ENCODE measurements at regions not wholly inside any gene's neighbourhood (a gene's known extent, or its start where the extent isn't known, plus 50 kb on each side); places are given as distances from the start of the nearest gene placed in this dataset.

DNA sequence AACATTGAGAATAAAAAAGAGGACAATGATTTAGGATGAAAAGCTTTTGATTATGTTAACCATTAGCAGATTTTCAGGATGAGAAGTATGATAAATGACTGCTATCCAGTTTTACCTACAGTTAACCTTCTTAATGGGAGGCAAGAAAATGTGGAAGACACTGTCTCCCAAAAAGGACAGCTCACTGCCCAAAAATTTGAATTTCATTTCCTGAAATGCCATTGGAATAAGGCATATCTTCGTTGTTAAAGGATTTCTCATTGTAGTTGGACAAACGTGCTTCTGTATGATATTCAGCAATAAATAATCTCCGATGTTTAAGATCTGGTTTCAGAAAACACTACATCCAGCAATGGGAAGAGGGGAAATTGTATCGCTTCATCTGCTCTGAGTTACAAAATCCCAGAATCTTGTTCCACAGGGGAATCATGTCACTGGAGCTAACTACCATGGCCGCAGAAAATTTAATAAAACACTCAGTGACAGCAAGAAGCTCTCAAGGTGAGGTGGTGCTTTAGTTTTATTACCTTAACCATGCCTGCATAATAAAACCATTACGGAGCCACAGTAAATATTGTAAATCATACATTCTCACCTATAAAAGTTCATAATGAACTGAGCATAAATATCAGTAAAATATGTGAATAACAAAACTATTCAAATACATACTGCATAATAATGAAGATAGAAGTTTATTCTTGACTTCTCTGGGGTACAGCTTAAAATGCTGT is 552.3 kb downstream of the PCDH7 start:
- Histone ChIP-seq H3K27me3 (no peaks in the 10 kb centered on the region), H2AFZ (no peak overlapping the region), H3K4me2 (peak overlapping the region; percentile 33), H3K79me2 (no peaks in the 10 kb centered on the region), H3K9me2 (replicated peaks; ENCODE audit: insufficient read depth) (no peaks in the 10 kb centered on the region), H3K27ac (peak overlapping the region; percentile 28), H3K36me3 (replicated peaks; ENCODE audit: insufficient read depth, low read depth) (no peaks in the 10 kb centered on the region), H3K4me1 (ENCODE audit: insufficient read depth) (no peaks in the 10 kb centered on the region), H3K4me3 (no peak overlapping the region), H4K20me1 (ENCODE audit: insufficient read depth, poor library complexity, severe bottlenecking) (no peaks in the 10 kb centered on the region), H3K9me3 (ENCODE audit: low read depth) (no peaks in the 10 kb centered on the region)
- no peak for TF ChIP-seq EZH2phosphoT487 (IDR thresholded peaks at IDR 0.05; ENCODE audit: low read depth, severe bottlenecking, unreplicated experiment)
- TF ChIP-seq, protein P1, sequence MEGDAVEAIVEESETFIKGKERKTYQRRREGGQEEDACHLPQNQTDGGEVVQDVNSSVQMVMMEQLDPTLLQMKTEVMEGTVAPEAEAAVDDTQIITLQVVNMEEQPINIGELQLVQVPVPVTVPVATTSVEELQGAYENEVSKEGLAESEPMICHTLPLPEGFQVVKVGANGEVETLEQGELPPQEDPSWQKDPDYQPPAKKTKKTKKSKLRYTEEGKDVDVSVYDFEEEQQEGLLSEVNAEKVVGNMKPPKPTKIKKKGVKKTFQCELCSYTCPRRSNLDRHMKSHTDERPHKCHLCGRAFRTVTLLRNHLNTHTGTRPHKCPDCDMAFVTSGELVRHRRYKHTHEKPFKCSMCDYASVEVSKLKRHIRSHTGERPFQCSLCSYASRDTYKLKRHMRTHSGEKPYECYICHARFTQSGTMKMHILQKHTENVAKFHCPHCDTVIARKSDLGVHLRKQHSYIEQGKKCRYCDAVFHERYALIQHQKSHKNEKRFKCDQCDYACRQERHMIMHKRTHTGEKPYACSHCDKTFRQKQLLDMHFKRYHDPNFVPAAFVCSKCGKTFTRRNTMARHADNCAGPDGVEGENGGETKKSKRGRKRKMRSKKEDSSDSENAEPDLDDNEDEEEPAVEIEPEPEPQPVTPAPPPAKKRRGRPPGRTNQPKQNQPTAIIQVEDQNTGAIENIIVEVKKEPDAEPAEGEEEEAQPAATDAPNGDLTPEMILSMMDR (IDR thresholded peaks at IDR 0.05; ENCODE audit: poor library complexity), result no peak
- no peak for TF ChIP-seq EZH2 (IDR thresholded peaks at IDR 0.05; ENCODE audit: borderline replicate concordance)
- no peak for DNase-seq (ENCODE audit: low spot score)
- WGBS (ENCODE audit: low lambda C conversion rate, missing lambda C conversion rate), result 78% methylated on average over 6 of the region's 6 CpGs

DNA sequence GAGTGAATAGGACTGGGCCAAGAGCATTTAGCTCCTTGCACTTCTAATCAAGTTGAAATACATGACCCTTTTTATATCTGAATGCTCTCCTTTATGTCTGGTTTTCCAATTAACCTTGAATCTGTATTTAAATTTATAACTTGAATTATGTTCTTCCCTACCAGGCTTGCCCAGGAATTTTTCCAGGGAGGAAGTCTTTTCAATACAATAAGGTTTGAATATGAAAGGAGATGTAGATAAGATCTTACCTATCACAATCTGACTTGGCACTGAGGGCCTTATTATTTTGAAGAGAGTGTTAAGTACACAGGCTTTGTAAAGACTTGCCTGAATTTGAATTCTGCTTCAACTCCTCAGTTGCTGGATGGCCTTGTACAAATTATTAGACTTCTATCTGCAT is 555.7 kb downstream of the PCDH7 start:
- H3K9me2 ChIP-seq (replicated peaks; ENCODE audit: insufficient read depth), result no peaks in the 10 kb centered on the region
- no peak overlapping the region for H3K27ac ChIP-seq
- no peaks in the 10 kb centered on the region for H3K79me2 ChIP-seq
- H3K4me2 ChIP-seq, result no peak overlapping the region
- no peaks in the 10 kb centered on the region for H3K4me1 ChIP-seq (ENCODE audit: insufficient read depth)
- TF ChIP-seq EZH2phosphoT487 (IDR thresholded peaks at IDR 0.05; ENCODE audit: low read depth, severe bottlenecking, unreplicated experiment) (no peak), EZH2 (IDR thresholded peaks at IDR 0.05; ENCODE audit: borderline replicate concordance) (no peak)
- TF ChIP-seq, protein P1 (IDR thresholded peaks at IDR 0.05; ENCODE audit: poor library complexity), result no peak
- DNase-seq (ENCODE audit: low spot score), result no peak
- no peaks in the 10 kb centered on the region for H3K9me3 ChIP-seq (ENCODE audit: low read depth)
- no peaks in the 10 kb centered on the region for H3K36me3 ChIP-seq (replicated peaks; ENCODE audit: insufficient read depth, low read depth)
- no peaks in the 10 kb centered on the region for H3K27me3 ChIP-seq
- no peaks in the 10 kb centered on the region for H4K20me1 ChIP-seq (ENCODE audit: insufficient read depth, poor library complexity, severe bottlenecking)
- no peak overlapping the region for H3K4me3 ChIP-seq
- no peak overlapping the region for H2AFZ ChIP-seq

DNA sequence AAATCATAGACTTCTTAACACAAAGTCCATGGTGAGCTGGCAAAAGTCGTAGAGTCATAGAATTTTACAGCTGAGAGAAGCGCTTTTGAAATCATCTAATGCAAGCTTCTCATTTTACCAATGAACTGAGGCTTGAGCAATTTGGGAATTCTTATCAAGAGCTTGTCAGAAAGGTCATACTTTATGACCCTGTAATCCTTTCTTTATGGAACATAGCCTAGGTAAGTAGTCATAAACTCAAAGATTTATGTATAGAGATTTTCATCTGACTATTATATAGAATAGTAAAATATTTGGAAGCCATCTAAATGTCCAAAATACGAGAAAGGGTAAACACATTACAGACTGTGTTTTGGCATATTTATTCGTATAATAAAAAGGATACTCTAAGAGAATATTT is 563.5 kb downstream of the PCDH7 start:
- Histone ChIP-seq H3K4me1 (ENCODE audit: insufficient read depth) (no peaks in the 10 kb centered on the region), H3K27ac (no peak overlapping the region), H3K27me3 (no peaks in the 10 kb centered on the region), H3K4me3 (no peak overlapping the region), H3K4me2 (no peak overlapping the region), H3K79me2 (no peaks in the 10 kb centered on the region), H4K20me1 (ENCODE audit: insufficient read depth, poor library complexity, severe bottlenecking) (no peaks in the 10 kb centered on the region), H3K9me3 (ENCODE audit: low read depth) (no peaks in the 10 kb centered on the region), H3K36me3 (replicated peaks; ENCODE audit: insufficient read depth, low read depth) (no peaks in the 10 kb centered on the region), H2AFZ (no peak overlapping the region), H3K9me2 (replicated peaks; ENCODE audit: insufficient read depth) (no peaks in the 10 kb centered on the region)
- no peak for TF ChIP-seq EZH2 (IDR thresholded peaks at IDR 0.05; ENCODE audit: borderline replicate concordance)
- TF ChIP-seq, protein P1 (IDR thresholded peaks at IDR 0.05; ENCODE audit: poor library complexity), result no peak
- TF ChIP-seq EZH2phosphoT487 (IDR thresholded peaks at IDR 0.05; ENCODE audit: low read depth, severe bottlenecking, unreplicated experiment), result no peak
- DNase-seq (ENCODE audit: low spot score), result peak; percentile 12
- 39% methylated on average over 4 of the region's 4 CpGs for WGBS (ENCODE audit: low lambda C conversion rate, missing lambda C conversion rate)
